SK-N-MC (cell line): ENCODE measurements at regions not wholly inside any gene's neighbourhood (a gene's known extent, or its start where the extent isn't known, plus 50 kb on each side); places are given as distances from the start of the nearest gene placed in this dataset.

Experiments used
- EZH2 ChIP-seq: fragments of 200-600 bp; sonication (generic); IDR thresholded peaks from one replicate; pipeline ENCODE4 v1.6.1; 2017; ENCODE audit warnings: antibody characterized with exemption
- FOXP2 ChIP-seq: optimal IDR thresholded peaks from 2 replicates; pipeline ENCODE3; 2011; ENCODE audit warnings: mild to moderate bottlenecking, moderate library complexity; ENCODE audit not compliant: insufficient read depth; ENCODE audit errors: extremely low read length, control extremely low read depth
- POLR2AphosphoS5 ChIP-seq: IDR thresholded peaks from 2 replicates; pipeline ENCODE4 v1.6.1; 2012; ENCODE audit warnings: mild to moderate bottlenecking, low read depth, low read length, borderline replicate concordance

- TF ChIP-seq POLR2AphosphoS5 (no peak), EZH2 (no peak), FOXP2 (no peak)
Observed at GRCh38 chr4:8762356-8762755, 109.3 kb downstream of the HMX1 start.
